ENCODE measurements at regions not wholly inside any gene's neighbourhood (a gene's known extent, or its start where the extent isn't known, plus 50 kb on each side); places are given as distances from the start of the nearest gene placed in this dataset.
"Not testable (repeated sequence)": the region's sequence is repeated elsewhere in the genome, so short reads cannot be mapped to it uniquely, and the experiment has no call there.

DNA sequence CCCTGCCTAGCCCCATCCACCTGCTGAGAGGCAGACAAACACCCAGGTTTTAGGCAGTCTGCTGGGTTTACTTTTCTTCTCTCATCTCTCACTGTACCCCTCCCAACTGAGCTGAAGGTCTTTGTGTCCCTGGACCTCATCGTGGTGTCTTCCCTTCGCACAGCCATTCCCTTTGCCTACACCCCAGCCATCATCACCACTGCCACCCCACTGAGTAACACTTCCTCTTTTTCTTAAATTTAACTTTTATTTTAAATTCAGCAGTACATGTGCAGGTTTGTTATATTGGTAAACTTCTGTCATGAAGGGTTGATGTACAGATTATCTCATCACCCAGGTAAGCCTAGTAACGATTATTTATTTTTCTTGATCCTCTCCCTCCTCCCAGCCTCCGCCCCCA is 188.3 kb upstream of the MON1B start:
- peak in 1 of 3 donors; percentile 5 for DNase-seq

DNA sequence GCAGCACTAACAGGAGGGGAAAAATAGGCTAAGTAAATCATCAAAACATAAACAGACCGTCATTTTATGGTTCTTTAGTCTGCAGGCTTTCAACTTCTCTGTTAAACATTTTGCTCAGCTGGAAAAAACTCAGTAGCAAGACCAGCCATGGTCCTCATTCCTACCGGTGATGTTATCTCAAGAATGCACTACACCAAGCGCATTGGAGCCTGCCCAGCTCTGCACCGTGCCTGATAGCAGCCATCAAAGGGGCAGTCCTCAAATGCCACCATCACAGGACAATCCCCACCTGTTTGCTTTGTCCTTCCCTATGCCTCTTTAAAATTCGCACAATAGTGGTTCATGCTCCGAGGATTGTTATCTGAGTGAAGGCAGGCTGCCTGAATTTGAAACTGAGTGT is 181.5 kb upstream of the MON1B start:
- no peak for DNase-seq

DNA sequence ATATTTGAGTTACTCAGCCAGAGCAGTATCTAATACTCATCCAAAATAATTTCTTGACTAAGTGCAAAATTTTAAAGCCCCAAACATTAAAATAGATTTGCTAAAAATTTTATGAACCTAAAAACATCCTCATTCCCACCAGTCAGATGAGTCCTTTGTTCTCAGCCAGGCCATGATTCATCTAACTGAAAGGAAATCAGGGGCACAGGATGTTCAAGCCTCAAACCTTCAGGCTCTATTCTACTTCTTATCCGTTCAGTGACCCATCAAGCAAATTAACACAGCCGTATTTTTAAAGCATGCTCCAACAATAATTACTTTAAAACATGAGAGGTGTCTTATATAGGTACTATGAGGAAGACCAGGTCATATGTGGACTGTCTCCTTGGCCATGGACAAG is 176.5 kb upstream of the MON1B start:
- no peak for DNase-seq

DNA sequence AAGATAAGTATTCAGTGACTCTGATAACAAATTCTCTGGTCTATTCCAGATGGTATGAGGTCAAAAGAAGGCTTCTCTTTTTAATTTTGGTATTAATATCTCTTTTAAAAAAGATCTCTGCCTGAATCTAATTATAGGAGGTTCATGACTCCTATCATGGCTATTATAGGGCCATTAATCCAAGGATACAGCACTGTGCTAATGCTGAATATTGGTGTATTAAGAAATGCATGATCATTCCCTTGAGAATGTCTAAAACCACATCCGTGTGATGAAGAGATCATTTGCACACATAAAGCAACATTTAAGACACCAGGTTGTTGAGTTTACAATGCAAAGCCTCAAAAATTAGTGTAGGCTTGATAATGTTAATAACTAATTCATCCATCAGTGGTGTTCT is 160.4 kb upstream of the MON1B start:
- no peak for DNase-seq

DNA sequence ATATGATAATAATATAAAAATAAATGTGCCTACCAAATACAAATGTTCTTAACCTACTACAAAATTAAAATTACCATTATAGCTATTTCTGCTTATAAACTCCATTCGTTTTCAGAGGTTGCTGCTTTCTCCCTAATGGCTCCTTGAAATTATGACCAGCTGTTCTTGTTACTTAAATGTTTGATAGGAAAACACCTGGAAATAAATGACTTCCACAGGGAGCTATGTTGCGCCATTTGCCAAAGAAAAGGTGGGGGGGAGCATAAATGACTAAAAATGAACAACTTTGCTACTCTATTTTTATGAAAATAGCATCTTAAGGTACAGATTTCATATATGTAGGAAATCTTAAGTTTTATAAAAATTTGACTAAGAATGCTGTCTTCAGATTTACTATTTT is 157.5 kb upstream of the MON1B start:
- DNase-seq, result no peak

DNA sequence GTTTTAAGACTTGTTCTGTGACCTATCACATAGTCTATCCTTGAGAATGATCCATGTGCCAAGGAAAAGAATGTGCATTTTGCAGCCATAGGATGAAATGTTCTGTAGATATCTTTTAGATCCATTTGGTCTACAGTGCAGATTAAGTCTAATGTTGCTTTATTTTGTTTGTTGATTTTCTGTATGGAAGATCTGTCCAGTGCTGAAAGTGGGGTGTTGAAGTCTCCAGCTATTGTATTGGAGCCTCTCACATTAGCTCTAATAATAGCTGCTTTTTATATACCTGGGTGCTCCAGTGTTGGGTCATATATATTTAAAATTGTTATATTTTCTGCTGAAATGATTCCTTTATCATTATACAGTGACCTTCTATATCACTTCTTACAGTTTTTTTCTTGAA is 155.6 kb upstream of the MON1B start:
- DNase-seq, result no peak

DNA sequence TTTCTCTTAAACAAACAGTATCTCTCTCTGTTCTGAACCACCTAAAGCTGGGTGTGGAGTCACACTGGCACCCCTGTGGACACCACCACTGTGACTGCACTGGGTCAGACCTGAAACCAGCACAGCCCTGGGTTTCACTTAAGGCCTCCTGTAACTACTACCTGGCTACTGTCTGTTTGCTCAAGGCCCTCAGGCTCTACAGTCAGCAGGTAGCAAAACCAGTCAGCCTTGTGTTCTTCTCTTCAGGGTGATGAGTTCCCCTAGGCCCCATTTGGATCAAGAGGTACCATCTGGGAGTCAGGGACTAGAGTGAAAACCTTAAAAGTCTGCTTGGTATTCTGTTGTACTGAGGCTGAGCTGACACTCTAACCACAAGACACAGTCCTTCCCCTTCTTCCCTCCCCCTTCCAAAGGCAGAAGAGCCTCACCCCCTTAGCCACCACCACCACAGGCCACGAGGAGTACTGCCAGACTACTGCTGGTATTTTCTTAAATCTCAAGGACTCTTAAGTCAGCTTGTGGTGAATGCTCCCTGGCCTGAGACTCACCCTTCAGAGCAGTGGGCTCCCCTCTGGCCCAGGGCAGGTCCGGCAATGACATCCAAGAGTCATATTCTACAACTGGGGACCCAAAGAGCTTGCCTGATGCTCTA is 153.2 kb upstream of the MON1B start:
- no peak for DNase-seq

DNA sequence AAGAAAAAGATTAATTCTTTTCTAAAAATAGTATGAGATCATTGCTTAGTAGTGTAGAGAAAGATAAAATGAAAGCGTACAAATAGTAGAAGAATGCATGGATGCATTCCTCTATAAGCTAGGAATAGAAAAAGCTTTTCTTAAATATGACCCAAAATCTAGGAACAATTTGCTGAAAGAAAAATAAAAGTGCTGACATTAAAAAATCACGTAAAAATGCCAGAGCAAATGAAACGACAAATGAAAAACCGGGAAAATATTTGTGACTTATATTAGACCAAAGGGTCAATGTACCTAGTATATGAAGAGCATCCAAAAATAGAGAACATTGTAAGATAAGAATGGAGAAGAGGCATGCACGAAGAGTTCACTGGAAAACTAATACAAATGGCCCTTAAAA is 149.5 kb upstream of the MON1B start:
- no peak for DNase-seq

DNA sequence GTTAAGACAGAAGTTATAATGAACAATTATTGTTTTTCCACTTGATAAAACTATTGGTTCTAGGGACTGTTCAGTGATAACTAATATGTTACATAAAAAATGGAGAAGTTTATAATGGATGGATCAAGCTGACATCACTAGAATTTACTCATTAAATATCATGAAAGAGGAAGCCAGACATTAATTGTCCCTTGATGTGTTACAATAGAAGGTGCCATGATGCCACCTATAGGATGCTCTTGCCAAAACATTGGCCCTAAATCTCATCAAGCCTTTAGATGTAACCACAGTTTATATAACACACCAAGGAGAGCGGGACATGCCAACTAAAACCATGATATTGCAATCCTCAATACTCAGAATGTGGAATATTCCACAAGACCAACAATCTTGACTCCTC is 147.9 kb upstream of the MON1B start:
- DNase-seq, result no peak

DNA sequence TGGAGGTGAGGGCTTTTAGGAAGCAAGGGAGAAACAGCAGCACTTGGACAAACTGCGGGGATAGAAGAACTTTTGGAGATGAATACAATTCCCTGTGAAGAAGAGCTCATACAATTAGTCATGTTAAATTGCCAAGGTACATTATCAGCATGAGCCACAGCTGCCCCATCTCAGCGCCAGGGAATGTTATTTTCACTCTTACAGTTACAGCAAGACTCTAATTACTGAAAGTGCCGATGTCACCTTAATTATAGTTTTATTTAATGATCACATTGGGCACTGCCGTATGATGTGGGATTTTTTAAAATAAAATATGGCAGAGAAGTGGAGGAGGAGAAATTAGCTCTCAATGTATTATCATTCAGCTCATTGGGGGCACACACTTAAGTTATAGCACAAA is 144.8 kb upstream of the MON1B start:
- DNase-seq, result no peak

DNA sequence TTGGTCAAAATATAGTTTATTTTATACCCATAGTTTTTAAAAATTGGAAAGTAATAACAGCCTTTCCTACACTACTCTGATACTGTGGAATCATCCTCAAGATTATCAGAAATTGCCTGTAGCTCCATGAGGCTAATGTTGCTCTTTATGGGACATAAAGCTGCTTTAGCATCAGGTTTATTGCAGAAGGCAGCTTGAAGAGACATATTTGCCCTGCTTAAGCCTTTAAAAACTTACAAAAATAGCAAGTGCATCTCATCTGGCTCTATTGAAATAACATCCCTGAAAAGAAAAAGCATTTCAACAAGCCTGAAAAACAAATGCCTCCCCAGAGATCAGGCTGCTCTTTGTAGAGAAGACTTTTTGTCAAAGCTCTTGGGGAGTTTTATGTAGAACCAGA is 142.9 kb upstream of the MON1B start:
- no peak for DNase-seq

DNA sequence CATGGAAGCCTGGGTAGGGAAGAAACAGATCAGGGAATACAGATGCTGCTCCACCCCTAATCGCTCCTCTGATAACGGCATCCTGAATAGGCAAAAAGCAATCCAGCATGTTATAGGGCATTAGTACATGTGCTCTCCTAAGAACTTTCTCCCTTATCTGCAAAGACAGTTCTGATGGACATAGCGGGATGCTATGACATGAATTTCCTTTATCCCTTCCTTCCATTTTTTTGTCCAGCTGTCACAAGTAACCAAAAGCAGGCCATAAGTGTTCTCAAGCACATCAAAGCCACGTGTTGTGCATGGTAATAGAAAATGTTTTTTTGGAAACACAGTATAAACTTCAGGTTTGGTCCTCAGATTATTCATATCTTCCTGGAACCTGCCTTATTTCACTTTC is 141.4 kb upstream of the MON1B start:
- no peak for DNase-seq

DNA sequence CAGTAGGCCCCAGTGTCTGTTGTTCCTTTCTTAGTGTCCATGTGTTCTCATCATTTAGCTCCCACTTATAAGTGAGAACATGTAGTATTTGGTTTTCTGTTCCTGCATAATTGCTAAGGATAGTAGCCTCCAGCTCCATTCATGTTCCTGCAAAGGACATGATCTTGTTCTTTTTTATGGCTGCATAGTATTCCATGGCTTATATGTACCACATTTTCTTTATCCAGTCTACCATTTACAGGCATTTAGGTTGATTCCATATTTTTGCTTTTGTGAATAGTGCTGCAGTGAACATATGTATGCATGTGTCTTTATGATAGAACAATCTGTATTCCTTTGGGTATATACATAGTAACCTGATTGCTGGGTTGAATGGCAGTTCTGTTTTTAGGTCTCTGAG is 134.4 kb upstream of the MON1B start:
- not testable (repeated sequence) for DNase-seq

DNA sequence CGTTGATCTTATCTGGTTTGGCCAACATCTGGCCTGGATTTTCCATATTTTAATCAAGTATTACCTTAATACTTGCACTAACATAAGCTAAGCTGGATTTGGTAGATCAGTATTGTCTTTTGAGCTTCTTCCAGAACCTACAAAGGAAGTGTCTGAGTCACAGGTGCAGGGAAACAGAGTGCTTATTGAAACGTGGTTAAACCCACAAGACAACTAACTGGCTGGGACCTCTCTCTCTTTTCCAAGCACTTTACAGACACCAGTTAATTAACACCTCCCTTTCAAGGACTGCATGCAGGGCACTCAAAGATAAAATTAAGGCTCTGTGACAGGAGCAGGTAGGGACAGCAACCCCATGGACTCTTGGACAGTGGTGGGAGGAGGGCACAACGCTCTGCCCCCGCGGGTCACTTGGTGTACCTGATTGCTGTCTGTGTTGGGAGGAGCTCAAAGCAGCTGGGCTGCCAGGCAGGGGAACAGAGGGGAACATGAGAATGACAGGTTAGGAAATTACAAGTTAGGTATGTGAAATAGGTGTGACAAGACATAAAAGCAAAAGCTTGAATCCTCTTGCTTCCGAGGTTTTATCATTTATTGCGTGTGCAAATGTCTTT is 133.7 kb upstream of the MON1B start:
- DNase-seq, result no peak

DNA sequence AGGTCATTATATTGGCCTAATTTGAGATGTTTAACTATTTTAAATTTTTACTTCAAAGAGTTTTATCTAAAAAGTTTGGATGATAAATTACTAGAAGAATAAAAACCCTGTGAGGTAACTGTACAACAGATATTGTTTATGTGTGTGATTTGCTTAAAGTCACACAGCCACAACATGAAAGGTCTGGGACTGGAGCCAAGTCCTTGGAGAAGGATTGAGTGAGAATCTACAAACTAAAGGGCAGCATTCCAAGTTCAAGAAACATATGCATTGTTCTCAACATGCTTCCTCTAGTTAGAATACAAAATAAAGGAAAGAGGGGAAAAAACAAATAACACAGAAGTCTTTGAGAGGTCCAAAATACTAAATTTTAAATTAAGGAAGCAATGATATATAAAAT is 131.5 kb upstream of the MON1B start:
- DNase-seq, result no peak

DNA sequence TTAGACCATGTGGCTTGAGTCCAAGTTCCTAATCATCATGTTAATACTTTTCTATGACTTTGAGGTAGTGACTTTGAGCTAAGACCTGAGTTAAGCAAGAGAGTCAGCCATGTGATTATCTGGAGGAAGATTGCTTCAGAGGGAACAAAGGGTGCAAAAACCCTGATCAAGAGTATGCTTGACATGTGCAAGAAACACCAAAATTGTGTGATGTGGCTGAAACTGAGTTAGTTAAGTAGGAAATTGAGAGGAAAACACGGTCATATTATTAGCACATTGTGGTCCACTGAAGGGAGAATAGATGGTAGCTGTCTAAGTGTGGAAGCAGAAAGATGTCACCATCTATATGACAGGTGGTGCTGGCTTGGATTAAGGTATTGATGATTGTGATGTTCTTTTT is 130.4 kb upstream of the MON1B start:
- no peak for DNase-seq

DNA sequence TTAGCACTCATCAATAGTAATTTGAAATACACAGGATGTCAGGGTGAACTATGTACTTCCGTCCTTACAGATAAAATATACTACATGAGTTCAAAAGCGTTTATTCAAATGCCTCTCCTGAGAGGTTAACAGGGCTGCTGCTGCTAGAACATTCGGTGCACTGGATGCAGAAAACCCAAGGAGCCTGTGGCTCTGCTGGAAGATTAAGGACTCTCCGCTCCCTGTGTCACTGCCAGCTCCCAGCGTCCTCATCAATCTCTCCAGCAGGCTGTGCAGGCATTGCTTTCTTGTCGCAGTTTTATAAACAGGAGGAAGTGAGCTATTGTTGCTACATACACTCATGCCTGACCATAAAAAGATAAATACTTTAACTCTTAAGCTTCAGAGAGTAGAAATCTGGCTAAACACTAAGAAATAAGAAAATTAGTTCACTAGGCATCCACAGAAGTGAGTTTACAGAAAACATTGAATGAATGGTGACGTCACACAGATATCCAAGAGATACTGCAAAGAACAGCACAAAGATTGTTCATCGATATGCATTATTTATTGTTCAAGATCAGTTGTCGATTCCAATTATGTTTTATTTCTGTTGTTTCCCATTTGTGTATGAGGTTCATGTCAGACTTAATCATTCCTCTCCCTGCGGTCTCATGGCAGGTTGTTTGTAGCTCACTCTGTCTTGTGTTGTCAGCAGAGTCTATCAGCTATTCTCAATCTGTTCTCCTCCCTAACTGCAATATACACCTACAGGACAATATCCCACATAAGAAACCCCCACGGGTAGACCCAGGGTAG is 127.9 kb upstream of the MON1B start:
- no peak for DNase-seq

DNA sequence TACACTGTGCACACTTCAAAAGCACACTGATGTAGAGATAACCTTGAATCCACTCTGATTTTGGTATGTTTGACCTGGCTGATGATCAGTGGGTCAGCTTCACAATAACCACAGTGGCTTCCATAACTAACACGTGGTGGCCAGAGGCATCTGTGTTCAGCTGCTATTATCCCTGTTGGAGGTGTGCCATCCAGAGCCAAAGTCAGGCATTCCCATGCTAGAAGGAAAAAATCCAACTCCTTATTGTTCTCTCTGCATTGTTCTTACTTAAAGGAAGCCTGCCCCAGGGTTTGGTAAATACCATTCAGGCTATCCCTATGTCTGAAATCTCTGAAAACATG is 127.3 kb upstream of the MON1B start:
- DNase-seq, result no peak

DNA sequence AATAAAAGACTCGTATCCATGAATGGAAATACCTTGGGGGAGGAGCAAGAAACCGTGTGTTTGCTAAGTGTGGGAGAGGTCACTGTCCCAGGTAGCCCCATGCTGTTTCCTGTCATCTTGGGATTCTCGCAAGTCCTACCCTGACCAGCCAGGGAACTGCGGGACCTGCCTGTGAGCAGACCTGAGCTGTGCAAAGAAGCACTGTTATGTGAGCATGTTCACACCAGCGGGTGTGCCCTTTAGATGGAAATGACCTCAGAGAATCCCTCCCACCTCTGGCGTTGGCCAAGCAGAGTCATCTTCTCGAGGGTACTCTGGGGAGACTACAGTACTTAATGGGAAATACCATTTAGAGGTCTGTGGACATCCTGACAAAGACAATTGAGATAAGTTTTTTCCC is 127.0 kb upstream of the MON1B start:
- no peak for DNase-seq

DNA sequence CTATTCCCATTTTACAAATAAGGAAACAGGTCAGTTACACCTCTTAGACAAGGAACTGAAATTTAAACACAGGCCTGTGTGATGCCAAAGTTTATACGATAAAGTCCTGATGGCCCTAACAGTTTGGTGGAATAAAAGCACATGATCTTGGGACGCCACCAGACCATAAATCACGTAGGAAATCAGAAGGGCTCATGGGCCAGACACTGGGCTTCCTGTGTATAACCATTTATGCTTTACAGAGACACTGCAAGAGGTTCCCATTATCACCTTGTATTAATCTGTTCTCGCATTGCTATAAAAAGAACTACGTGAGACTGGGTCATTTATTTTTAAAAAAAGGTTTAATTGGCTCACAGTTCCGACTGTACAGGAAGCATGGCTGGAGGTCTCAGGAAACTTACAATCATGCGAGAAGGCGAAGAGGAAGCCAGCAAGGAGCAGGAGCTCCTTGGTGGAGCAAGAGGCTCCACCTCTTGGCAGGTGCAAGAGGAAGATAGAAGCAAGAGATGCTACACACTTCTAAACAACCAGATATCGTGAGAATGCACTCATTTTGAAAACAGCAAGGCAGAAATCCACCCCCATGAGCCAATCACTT is 124.0 kb upstream of the MON1B start:
- DNase-seq, result no peak

DNA sequence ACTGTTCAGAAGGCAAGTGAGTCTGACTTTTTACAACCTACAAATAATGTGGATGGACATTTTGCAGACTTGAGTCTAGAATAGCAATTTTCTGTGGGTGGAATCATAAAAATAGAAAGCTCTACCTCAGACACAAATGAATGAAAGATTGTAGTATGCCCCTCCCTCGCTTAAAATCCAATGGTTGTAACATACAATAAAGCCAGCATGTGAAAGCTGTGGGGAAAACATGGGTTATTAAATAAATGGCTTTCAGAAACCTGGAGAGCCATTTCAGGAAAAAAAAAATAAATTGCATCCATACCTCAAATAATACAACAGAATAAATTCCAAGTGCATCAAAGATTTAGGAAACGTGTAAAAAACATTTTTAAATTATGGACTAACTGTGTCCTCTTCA is 123.1 kb upstream of the MON1B start:
- no peak for DNase-seq

DNA sequence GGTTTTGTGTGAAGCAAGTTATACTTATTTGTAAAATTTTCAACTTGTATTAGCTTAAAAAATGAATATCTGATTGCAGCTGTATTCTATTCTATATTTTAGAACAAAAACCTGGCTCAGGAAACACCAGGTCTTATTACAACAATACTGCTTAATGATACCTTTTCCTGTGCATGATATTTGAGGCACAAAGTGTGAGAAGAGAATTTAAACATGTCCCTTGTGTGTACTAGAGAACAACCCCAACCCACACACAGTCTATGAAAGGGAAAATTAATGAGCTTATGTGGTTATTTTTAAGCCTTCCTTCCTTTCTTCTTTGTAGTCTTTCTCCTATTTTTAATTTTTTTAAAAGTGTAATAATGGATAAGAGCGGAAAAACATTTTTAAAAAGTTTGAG is 122.6 kb upstream of the MON1B start:
- DNase-seq, result no peak

DNA sequence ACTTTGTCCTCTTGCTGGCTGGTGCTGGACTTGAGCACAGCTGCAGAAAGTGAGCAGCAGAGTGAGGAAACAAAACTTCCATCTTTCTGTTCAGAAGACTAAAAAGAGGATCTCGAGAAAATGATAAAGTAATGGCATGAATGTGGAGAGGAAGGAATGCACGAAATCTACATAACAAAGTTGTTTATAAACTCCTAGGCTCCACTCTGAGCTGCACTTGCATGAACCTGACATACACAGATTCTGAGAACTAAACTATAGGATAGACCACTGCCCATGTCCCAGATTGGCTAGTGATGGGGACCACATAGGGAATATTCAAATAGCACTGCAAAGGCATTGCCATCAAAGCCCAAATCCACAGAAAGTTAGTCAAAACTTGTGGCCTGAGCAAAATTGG is 121.1 kb upstream of the MON1B start:
- DNase-seq, result no peak

DNA sequence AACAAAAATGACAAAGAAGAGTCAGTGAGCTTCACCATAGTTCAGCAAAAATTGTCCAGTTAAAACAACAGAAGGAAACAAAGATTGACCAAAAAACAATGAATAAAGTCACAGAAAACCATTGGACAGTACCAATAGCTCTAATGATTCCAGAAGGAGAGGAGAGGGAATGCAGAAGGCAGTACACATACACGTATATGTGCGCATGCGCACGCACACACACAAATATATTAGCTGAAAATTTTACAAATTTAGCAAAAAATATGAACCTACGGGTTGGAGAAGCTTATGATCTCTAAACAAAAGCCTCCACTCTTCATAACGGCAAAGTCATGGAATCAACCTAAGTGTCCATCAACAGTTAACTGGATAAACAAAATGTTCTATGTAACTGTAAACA is 120.3 kb upstream of the MON1B start:
- no peak for DNase-seq

Data from suppressor macrophage treated with lipopolysaccharide for 1 hour (primary cell).